ENCODE measurements at regions not wholly inside any gene's neighbourhood (a gene's known extent, or its start where the extent isn't known, plus 50 kb on each side); places are given as distances from the start of the nearest gene placed in this dataset.

DNA sequence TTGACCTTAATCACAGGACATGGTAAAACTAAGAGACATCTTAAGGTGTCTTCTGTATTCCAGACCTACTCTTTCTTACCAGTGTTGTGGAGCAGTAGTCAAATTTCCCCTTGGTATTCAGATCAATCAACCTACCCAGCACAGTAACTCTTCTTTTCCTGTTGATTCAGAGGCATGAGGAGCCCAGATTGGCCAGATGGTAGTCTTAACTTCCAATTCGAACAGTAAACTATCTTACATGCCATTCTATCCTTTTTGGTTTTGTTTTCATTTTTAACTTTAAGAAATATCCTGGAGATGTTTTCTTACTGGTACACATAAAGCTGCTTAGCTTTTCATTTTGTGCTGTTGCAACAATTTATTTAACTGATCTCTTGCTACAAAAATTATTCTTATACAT is 630.3 kb upstream of the PKDCC start:
- TF ChIP-seq, protein P1, sequence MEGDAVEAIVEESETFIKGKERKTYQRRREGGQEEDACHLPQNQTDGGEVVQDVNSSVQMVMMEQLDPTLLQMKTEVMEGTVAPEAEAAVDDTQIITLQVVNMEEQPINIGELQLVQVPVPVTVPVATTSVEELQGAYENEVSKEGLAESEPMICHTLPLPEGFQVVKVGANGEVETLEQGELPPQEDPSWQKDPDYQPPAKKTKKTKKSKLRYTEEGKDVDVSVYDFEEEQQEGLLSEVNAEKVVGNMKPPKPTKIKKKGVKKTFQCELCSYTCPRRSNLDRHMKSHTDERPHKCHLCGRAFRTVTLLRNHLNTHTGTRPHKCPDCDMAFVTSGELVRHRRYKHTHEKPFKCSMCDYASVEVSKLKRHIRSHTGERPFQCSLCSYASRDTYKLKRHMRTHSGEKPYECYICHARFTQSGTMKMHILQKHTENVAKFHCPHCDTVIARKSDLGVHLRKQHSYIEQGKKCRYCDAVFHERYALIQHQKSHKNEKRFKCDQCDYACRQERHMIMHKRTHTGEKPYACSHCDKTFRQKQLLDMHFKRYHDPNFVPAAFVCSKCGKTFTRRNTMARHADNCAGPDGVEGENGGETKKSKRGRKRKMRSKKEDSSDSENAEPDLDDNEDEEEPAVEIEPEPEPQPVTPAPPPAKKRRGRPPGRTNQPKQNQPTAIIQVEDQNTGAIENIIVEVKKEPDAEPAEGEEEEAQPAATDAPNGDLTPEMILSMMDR (IDR thresholded peaks at IDR 0.05; ENCODE audit: insufficient read depth, low read length), result no peak
- TF ChIP-seq SPI1 (IDR thresholded peaks at IDR 0.05; ENCODE audit: borderline replicate concordance, low read depth) (no peak), POLR2AphosphoS5 (IDR thresholded peaks at IDR 0.05; ENCODE audit: low read depth) (no peak), GABPA (IDR thresholded peaks at IDR 0.05; ENCODE audit: low read depth) (no peak)
- TF ChIP-seq, protein P2, sequence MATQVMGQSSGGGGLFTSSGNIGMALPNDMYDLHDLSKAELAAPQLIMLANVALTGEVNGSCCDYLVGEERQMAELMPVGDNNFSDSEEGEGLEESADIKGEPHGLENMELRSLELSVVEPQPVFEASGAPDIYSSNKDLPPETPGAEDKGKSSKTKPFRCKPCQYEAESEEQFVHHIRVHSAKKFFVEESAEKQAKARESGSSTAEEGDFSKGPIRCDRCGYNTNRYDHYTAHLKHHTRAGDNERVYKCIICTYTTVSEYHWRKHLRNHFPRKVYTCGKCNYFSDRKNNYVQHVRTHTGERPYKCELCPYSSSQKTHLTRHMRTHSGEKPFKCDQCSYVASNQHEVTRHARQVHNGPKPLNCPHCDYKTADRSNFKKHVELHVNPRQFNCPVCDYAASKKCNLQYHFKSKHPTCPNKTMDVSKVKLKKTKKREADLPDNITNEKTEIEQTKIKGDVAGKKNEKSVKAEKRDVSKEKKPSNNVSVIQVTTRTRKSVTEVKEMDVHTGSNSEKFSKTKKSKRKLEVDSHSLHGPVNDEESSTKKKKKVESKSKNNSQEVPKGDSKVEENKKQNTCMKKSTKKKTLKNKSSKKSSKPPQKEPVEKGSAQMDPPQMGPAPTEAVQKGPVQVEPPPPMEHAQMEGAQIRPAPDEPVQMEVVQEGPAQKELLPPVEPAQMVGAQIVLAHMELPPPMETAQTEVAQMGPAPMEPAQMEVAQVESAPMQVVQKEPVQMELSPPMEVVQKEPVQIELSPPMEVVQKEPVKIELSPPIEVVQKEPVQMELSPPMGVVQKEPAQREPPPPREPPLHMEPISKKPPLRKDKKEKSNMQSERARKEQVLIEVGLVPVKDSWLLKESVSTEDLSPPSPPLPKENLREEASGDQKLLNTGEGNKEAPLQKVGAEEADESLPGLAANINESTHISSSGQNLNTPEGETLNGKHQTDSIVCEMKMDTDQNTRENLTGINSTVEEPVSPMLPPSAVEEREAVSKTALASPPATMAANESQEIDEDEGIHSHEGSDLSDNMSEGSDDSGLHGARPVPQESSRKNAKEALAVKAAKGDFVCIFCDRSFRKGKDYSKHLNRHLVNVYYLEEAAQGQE (IDR thresholded peaks at IDR 0.05; ENCODE audit: insufficient replicate concordance, low read depth), result no peak
- H3K27ac ChIP-seq (replicated peaks), result no peak overlapping the region
- H3K4me3 ChIP-seq (replicated peaks; ENCODE audit: insufficient read depth, low read length), result no peak overlapping the region
- no peak for DNase-seq (ENCODE audit: low read depth in 1 of 2, low spot score in 1 of 2)
- no peaks in the 10 kb centered on the region for H3K27me3 ChIP-seq (ENCODE audit: insufficient read depth, poor library complexity, severe bottlenecking)

DNA sequence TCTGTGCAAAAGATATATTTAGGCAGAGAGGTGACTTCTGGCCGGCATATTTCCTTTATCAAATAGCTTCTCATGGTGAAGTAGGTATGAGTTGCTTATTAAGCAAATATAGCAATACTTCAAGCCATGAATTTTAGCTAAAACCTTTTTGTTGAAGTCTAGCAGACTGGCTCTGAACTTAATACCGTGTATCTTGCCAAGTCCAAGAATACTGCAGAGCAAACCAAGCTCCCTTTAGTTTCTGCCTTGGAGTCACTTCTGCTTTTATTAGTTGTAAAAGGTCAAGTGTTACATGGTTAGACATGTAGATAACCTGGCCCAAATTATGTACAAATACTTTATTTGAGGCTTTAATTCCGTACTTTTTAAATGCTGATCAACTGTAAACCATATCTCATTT is 627.6 kb upstream of the PKDCC start:
- no peak overlapping the region for H3K4me3 ChIP-seq (replicated peaks; ENCODE audit: insufficient read depth, low read length)
- TF ChIP-seq SPI1 (IDR thresholded peaks at IDR 0.05; ENCODE audit: borderline replicate concordance, low read depth), result no peak
- H3K27me3 ChIP-seq (ENCODE audit: insufficient read depth, poor library complexity, severe bottlenecking), result no peaks in the 10 kb centered on the region
- no peak overlapping the region for H3K27ac ChIP-seq (replicated peaks)
- DNase-seq (ENCODE audit: low read depth in 1 of 2, low spot score in 1 of 2), result no peak

DNA sequence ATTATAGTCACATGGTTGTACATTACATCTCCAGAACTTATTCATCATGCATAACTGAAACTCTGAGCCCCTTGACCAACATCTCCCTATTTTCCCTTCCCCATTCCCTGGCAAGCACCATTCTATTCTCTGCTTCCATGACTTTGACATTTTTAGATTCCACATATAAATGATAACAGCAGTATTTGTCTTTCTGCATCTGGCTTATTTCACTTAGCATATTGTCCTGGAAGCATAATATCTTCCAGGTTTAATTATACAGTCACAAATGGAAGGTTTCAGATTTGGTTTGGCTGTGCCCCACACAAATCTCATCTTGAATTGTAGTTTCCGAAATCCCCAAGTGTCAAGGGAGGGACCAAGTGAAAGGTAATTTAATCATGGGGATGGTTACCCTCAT is 626.9 kb upstream of the PKDCC start:
- no peak overlapping the region for H3K4me3 ChIP-seq (replicated peaks; ENCODE audit: insufficient read depth, low read length)
- no peak for DNase-seq (ENCODE audit: low read depth in 1 of 2, low spot score in 1 of 2)
- H3K27ac ChIP-seq (replicated peaks), result no peak overlapping the region
- H3K27me3 ChIP-seq (ENCODE audit: insufficient read depth, poor library complexity, severe bottlenecking), result no peaks in the 10 kb centered on the region
- TF ChIP-seq, protein P2 (IDR thresholded peaks at IDR 0.05; ENCODE audit: insufficient replicate concordance, low read depth), result no peak
- TF ChIP-seq GABPA (IDR thresholded peaks at IDR 0.05; ENCODE audit: low read depth) (no peak), SPI1 (IDR thresholded peaks at IDR 0.05; ENCODE audit: borderline replicate concordance, low read depth) (no peak), POLR2AphosphoS5 (IDR thresholded peaks at IDR 0.05; ENCODE audit: low read depth) (no peak)
- TF ChIP-seq, protein P1 (IDR thresholded peaks at IDR 0.05; ENCODE audit: insufficient read depth, low read length), result no peak

DNA sequence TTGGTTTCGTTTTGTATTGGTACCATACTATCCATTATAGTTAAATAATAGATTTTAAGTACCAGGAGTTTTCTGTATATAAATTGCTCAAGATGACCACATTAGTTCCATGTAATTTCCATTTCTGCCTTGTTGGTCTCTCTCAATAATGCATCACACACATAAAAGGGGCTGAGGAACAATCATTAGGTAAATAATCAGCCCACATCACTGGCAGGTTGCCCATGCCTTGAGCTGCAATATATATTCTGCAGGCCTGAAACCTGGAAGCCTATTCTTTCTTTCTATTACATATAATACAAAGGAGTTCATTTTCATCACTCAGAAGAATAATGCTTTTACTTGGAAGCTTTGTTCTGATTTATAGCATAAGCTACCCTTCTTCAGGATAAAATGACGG is 616.1 kb upstream of the PKDCC start:
- TF ChIP-seq GABPA (IDR thresholded peaks at IDR 0.05; ENCODE audit: low read depth) (no peak), POLR2AphosphoS5 (IDR thresholded peaks at IDR 0.05; ENCODE audit: low read depth) (no peak), SPI1 (IDR thresholded peaks at IDR 0.05; ENCODE audit: borderline replicate concordance, low read depth) (no peak)
- TF ChIP-seq, protein P2 (IDR thresholded peaks at IDR 0.05; ENCODE audit: insufficient replicate concordance, low read depth), result no peak
- TF ChIP-seq, protein P1 (IDR thresholded peaks at IDR 0.05; ENCODE audit: insufficient read depth, low read length), result no peak
- Histone ChIP-seq H3K4me3 (replicated peaks; ENCODE audit: insufficient read depth, low read length) (no peak overlapping the region), H3K27me3 (ENCODE audit: insufficient read depth, poor library complexity, severe bottlenecking) (no peaks in the 10 kb centered on the region), H3K27ac (replicated peaks) (no peak overlapping the region)
- no peak for DNase-seq (ENCODE audit: low read depth in 1 of 2, low spot score in 1 of 2)

All from HL-60 (cell line).